Esophagus (tissue), 2 donors: ENCODE measurements at regions not wholly inside any gene's neighbourhood (a gene's known extent, or its start where the extent isn't known, plus 50 kb on each side); places are given as distances from the start of the nearest gene placed in this dataset.

Experiments
- H3K27ac ChIP-seq, 2 donors: one replicate each; pipeline ENCODE4 v1.5.1; 2013; ENCODE audit warnings: low read depth in 2 of 2, mild to moderate bottlenecking in 2 of 2, inconsistent platforms in 1 of 2, low read length in 1 of 2, moderate library complexity in 1 of 2
- H3K27me3 ChIP-seq, 2 donors: one replicate each; pipeline ENCODE4 v1.6.1; 2013; ENCODE audit warnings: low read length in 2 of 2, control low read depth in 1 of 2, mild to moderate bottlenecking in 1 of 2; ENCODE audit not compliant: insufficient read depth in 2 of 2, control insufficient read depth in 1 of 2
- H3K36me3 ChIP-seq, 2 donors: one replicate each; pipeline ENCODE4 v1.6.1; 2013; ENCODE audit warnings: low read length in 1 of 2; ENCODE audit not compliant: control insufficient read depth in 2 of 2, insufficient read depth in 2 of 2
- H3K4me1 ChIP-seq, 2 donors: one replicate each; pipeline ENCODE4 v1.6.1; 2013; ENCODE audit warnings: low read length in 1 of 2; ENCODE audit not compliant: control insufficient read depth in 2 of 2, insufficient read depth in 2 of 2
- H3K4me3 ChIP-seq, 2 donors: one replicate each; pipeline ENCODE4 v1.5.1; 2013; ENCODE audit warnings: low read length in 2 of 2, mild to moderate bottlenecking in 2 of 2, low read depth in 1 of 2, moderate library complexity in 1 of 2
- H3K9me3 ChIP-seq, 2 donors: one replicate each; pipeline ENCODE4 v1.6.1; 2013; ENCODE audit warnings: mild to moderate bottlenecking in 2 of 2, low read depth in 1 of 2, low read length in 1 of 2, moderate library complexity in 1 of 2; ENCODE audit not compliant: control insufficient read depth in 2 of 2, insufficient read depth in 1 of 2
- WGBS, 2 donors: extraction: QIAGEN DNeasy Blood & Tissue Kit; methylation state at CpG; one replicate each; pipeline ENCODE4 v1.1.7; 2013; 5-methylcytosine and 5-hydroxymethylcytosine counted together
- donor health status: healthy with polysubstance abuse.
- donor health status: Bipolar disorder and iron deficiency.

DNA sequence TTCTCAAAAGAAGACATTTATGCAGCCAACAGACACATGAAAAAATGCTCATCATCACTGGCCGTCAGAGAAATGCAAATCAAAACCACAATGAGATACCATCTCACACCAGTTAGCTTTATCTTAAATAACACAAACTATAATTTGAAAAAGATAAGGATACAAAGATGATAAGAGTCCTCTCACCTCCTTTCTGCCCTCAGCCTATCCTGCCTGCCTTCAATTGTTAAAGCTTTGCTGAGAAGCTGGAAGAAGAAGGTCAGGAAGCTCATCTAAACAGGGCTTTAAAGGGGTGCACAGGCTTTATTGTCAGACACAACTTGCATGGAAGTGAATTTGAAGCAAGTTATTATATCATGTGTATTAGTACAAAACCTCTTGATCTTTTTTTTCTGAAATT lies 676.3 kb upstream of the GOT2 start:
- Histone ChIP-seq H3K27me3 (no peaks in the 10 kb centered on the region), H3K27ac (no peak overlapping the region), H3K36me3 (no peaks in the 10 kb centered on the region), H3K4me1 (no peaks in the 10 kb centered on the region), H3K4me3 (no peak overlapping the region), H3K9me3 (no peaks in the 10 kb centered on the region)
- WGBS, 2 donors: 25 to 54% methylated on average over 1 of the region's 1 CpG

- H3K9me3 ChIP-seq: no peaks in the 10 kb centered on the region
- H3K4me1 ChIP-seq: no peaks in the 10 kb centered on the region
- no peaks in the 10 kb centered on the region for H3K27me3 ChIP-seq
- H3K4me3 ChIP-seq: no peak overlapping the region
- H3K27ac ChIP-seq: no peak overlapping the region
- no peaks in the 10 kb centered on the region for H3K36me3 ChIP-seq
- 69 to 76% methylated on average over 2 of the region's 2 CpGs for WGBS, 2 donors
Measured at GRCh38 chr16:59405802-59406201, 671.7 kb upstream of the GOT2 start.

DNA sequence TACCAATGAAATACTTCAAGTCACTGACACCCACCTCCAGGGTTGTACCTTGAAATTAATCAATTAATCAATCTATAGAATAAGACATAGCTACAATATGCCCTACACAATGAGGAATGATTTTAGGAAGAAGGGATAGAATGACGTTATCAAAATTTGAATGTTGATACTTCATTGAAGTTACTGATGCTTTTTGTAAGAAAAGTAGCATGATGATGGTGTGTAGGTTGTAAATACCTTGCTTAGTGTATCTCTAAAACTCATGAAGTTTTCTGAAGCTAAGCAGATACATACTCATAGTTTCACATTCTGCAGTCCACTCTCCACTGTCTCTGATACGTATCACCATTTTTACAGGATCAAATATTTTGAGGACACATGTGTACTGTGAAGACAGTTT lies 670.4 kb upstream of the GOT2 start:
- H3K4me1 ChIP-seq: no peaks in the 10 kb centered on the region
- WGBS, 2 donors: 83 to 85% methylated on average over 2 of the region's 2 CpGs
- H3K27ac ChIP-seq: no peak overlapping the region
- H3K27me3 ChIP-seq: no peaks in the 10 kb centered on the region
- H3K4me3 ChIP-seq: no peak overlapping the region
- no peaks in the 10 kb centered on the region for H3K36me3 ChIP-seq
- H3K9me3 ChIP-seq: no peaks in the 10 kb centered on the region

- Histone ChIP-seq H3K36me3 (no peaks in the 10 kb centered on the region), H3K4me1 (no peaks in the 10 kb centered on the region), H3K4me3 (no peak overlapping the region), H3K27me3 (no peaks in the 10 kb centered on the region), H3K27ac (no peak overlapping the region), H3K9me3 (peaks cover 0 to 2% of the 10 kb centered on the region in 2 donors)
Measured at GRCh38 chr16:59400830-59401229, 666.7 kb upstream of the GOT2 start.

- 74 to 77% methylated on average over 2 of the region's 2 CpGs for WGBS, 2 donors
- no peak overlapping the region for H3K27ac ChIP-seq
- H3K4me1 ChIP-seq: no peaks in the 10 kb centered on the region
- H3K4me3 ChIP-seq: no peak overlapping the region
- H3K36me3 ChIP-seq: no peaks in the 10 kb centered on the region
- no peaks in the 10 kb centered on the region for H3K27me3 ChIP-seq
- peaks cover 0 to 2% of the 10 kb centered on the region in 2 donors for H3K9me3 ChIP-seq
Measured at GRCh38 chr16:59397638-59398037, 663.5 kb upstream of the GOT2 start.

DNA sequence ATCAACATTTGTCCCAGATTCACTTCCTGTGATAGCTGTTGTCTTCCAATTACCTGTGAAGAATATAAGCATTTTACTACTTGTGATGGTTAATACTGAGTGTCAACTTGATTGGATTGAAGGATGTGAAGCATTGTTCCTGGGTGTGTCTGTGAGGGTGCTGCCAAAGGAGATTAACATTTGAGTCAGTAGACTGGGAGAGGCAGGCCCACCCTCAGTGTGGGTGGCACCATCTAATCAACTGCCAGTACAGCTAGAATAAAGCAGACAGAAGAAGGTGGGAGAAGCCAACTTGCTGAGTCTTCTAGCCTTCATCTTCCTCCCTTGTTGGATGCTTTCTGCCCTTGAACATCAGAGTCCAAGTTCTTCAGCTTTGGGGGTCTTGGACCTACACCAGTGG lies 660.4 kb upstream of the GOT2 start:
- no peak overlapping the region for H3K4me3 ChIP-seq
- no peaks in the 10 kb centered on the region for H3K4me1 ChIP-seq
- H3K36me3 ChIP-seq: no peaks in the 10 kb centered on the region
- no peak overlapping the region for H3K27ac ChIP-seq
- H3K9me3 ChIP-seq: peaks cover 2% of the 10 kb centered on the region in 2 donors
- no peaks in the 10 kb centered on the region for H3K27me3 ChIP-seq

DNA sequence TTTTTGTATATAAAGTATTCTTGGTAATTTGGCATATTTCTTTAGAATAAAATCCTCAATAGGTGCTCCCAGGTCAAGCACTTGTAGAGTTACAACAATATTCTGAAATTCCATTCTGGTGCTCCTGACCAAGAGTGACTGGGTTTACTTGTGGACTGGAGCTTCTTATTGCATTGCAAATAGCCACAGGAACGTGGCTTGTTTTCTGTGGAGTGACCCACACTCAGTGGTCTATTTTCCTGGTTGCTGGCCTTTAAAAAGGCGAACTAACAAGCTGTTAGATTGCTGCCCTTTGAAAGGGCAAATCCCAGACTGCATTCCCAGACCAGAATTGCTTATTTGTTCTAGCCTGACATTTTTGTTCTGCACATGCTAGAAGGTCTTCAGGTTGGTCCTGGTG lies 658.8 kb upstream of the GOT2 start:
- Histone ChIP-seq H3K27me3 (no peaks in the 10 kb centered on the region), H3K9me3 (peaks cover 2 to 6% of the 10 kb centered on the region in 2 donors), H3K4me1 (no peaks in the 10 kb centered on the region), H3K36me3 (no peaks in the 10 kb centered on the region), H3K4me3 (no peak overlapping the region), H3K27ac (no peak overlapping the region)
- WGBS, 2 donors: 47 to 49% methylated on average over 2 of the region's 2 CpGs

GRCh38 chr16:59391617-59392364 lies 657.7 kb upstream of the GOT2 start:
- H3K36me3 ChIP-seq: no peaks in the 10 kb centered on the region
- peaks cover under 1 to 6% of the 10 kb centered on the region in 2 donors for H3K9me3 ChIP-seq
- no peak overlapping the region for H3K27ac ChIP-seq
- 58 to 60% methylated on average over 4 of the region's 4 CpGs for WGBS, 2 donors
- H3K4me1 ChIP-seq: no peaks in the 10 kb centered on the region
- no peak overlapping the region for H3K4me3 ChIP-seq
- H3K27me3 ChIP-seq: no peaks in the 10 kb centered on the region

- Histone ChIP-seq H3K36me3 (no peaks in the 10 kb centered on the region), H3K27ac (no peak overlapping the region), H3K9me3 (peaks cover 0 to 4% of the 10 kb centered on the region in 2 donors), H3K4me3 (no peak overlapping the region), H3K27me3 (no peaks in the 10 kb centered on the region), H3K4me1 (no peaks in the 10 kb centered on the region)
- WGBS, 2 donors: 45 to 46% methylated on average over 3 of the region's 3 CpGs
Measured at GRCh38 chr16:59385959-59386358, 651.8 kb upstream of the GOT2 start.

GRCh38 chr16:59385491-59385890 lies 651.4 kb upstream of the GOT2 start:
- H3K27me3 ChIP-seq: no peaks in the 10 kb centered on the region
- no peaks in the 10 kb centered on the region for H3K36me3 ChIP-seq
- H3K27ac ChIP-seq: no peak overlapping the region
- 71 to 76% methylated on average over 3 of the region's 3 CpGs for WGBS, 2 donors
- H3K9me3 ChIP-seq: peaks cover 0 to 4% of the 10 kb centered on the region in 2 donors
- H3K4me1 ChIP-seq: no peaks in the 10 kb centered on the region
- no peak overlapping the region for H3K4me3 ChIP-seq
